WERI-Rb-1 (cell line): ENCODE measurements at regions not wholly inside any gene's neighbourhood (a gene's known extent, or its start where the extent isn't known, plus 50 kb on each side); places are given as distances from the start of the nearest gene placed in this dataset.
A peak's percentile ranks its signal among the peaks of the same experiment; 100 is the strongest.

Experiments used
- DNase-seq: peaks from one replicate; pipeline ENCODE4 v3.0.0-alpha.2; 2020
- H3K27ac ChIP-seq: fragments of 250-450 bp; sonication (Bioruptor Pico); 2 replicates; pipeline ENCODE4 v1.5.1; 2020; ENCODE audit warnings: mild to moderate bottlenecking, moderate library complexity
- H3K27me3 ChIP-seq: fragments of 250-450 bp; sonication (Bioruptor Pico); 2 replicates; pipeline ENCODE4 v1.5.1; 2021; ENCODE audit warnings: mild to moderate bottlenecking, low read depth, moderate library complexity; ENCODE audit not compliant: insufficient read depth, severe bottlenecking
- H3K36me3 ChIP-seq: fragments of 250-450 bp; sonication (Bioruptor Pico); 2 replicates; pipeline ENCODE4 v1.5.1; 2020; ENCODE audit warnings: mild to moderate bottlenecking, moderate library complexity
- H3K4me3 ChIP-seq: 2 replicates; pipeline ENCODE4 v1.5.1; 2011; ENCODE audit warnings: low read depth, mild to moderate bottlenecking, control low read depth, low read length
- H3K9me3 ChIP-seq: fragments of 250-450 bp; sonication (Bioruptor Pico); 2 replicates; pipeline ENCODE4 v1.5.1; 2021; ENCODE audit warnings: mild to moderate bottlenecking, moderate library complexity; ENCODE audit not compliant: severe bottlenecking
- CTCF ChIP-seq: IDR thresholded peaks from 2 replicates; pipeline ENCODE4 v1.5.1; 2011; ENCODE audit warnings: low read depth, mild to moderate bottlenecking, control low read depth, inconsistent platforms, low read length

DNA sequence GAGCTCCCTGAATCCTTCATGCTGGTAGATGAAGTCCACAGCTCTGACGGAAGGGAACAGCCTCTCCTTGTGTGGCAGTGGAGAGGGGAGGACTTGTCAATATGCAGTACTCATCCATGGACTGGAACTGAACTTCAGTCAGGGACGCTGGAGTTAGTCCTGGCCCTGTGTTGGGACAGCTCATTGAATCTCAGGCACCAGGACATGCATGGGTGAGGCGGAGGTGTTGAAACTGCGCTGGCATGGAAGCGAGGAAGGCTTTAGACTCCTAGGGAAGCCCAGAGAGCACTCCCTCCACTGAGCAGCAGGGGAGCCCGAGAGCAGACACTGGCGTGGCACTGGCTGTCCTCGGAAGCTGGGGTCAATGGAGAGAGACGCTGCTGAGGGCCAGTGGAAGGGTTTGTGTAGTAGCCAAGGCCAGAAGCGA is 161.3 kb upstream of the GGTLC1 start:
- H3K9me3 ChIP-seq, result no peaks in the 10 kb centered on the region
- no peak overlapping the region for H3K27ac ChIP-seq
- no peaks in the 10 kb centered on the region for H3K27me3 ChIP-seq
- peak; percentile 91 for TF ChIP-seq CTCF
- no peaks in the 10 kb centered on the region for H3K36me3 ChIP-seq
- DNase-seq, result peak; percentile 70
- no peak overlapping the region for H3K4me3 ChIP-seq

DNA sequence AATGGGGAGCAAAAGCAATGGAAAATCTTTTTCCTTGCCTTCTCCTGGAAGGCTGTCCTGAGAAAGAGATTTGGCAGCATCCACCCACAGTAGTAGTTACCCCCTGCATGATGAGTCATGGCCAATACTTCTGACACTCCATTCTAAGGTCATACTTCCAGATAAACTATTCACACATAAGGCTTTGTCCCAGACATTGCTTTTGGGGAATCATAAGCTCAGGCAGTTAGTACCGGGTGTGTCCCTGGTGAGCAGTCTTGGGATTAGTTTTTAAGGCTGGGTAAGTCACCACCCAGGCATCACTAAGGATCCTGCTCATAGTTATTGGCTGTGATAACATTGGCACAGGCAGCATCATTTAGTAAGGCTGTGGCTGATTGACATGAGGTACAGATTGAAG is 160.6 kb upstream of the GGTLC1 start:
- DNase-seq, result no peak
- Histone ChIP-seq H3K9me3 (no peaks in the 10 kb centered on the region), H3K4me3 (no peak overlapping the region), H3K27ac (no peak overlapping the region), H3K36me3 (no peaks in the 10 kb centered on the region), H3K27me3 (no peaks in the 10 kb centered on the region)
- TF ChIP-seq CTCF, result no peak

GRCh38 chr20:24148372-24148771 is 159.8 kb upstream of the GGTLC1 start:
- TF ChIP-seq CTCF, result no peak
- no peak overlapping the region for H3K27ac ChIP-seq
- no peaks in the 10 kb centered on the region for H3K9me3 ChIP-seq
- no peaks in the 10 kb centered on the region for H3K27me3 ChIP-seq
- no peak overlapping the region for H3K4me3 ChIP-seq
- no peak for DNase-seq
- no peaks in the 10 kb centered on the region for H3K36me3 ChIP-seq

DNA sequence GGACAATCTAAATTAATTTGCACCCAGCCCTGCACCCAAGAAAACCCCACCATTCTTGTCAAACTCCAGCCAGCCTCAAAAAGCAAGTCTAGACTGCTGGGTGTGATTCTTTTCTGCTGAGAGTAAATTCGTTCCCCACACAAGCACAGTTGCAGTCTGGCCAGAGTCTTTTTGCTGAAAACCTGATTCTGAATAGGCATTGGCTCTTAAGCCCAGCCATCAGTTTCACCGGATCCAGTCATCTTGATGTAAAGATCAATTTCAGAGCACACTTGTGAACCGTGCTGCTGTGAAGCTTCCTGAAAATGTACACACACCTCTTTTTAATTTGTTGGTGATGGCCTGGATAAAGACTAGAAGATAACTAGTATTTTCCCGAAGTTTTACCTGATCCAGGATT is 159.4 kb upstream of the GGTLC1 start:
- H3K4me3 ChIP-seq, result no peak overlapping the region
- H3K27me3 ChIP-seq, result no peaks in the 10 kb centered on the region
- no peak overlapping the region for H3K27ac ChIP-seq
- H3K9me3 ChIP-seq, result no peaks in the 10 kb centered on the region
- no peaks in the 10 kb centered on the region for H3K36me3 ChIP-seq
- no peak for TF ChIP-seq CTCF
- no peak for DNase-seq

DNA sequence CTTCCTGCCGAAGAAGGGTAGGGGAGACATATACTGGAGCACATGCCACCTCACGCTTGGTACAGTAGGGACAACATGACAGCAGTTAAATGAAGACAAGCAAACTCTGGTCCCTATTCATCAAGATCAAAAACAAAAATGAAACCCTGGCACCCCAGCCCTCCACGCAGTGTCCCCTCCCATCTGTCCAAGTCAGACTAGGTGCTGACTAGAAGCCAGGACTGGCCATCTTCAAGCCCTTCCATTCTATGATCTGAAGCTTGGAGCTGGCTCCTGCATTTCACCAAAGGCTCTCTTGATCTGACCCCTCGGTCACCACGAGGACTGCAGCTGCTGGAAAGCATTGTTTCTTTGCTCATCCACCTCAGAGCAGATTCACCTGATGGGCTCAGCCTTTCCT is 158.9 kb upstream of the GGTLC1 start:
- no peak for TF ChIP-seq CTCF
- Histone ChIP-seq H3K4me3 (no peak overlapping the region), H3K36me3 (no peaks in the 10 kb centered on the region), H3K27ac (no peak overlapping the region), H3K27me3 (no peaks in the 10 kb centered on the region), H3K9me3 (no peaks in the 10 kb centered on the region)
- DNase-seq, result no peak

GRCh38 chr20:24146231-24146634 is 157.7 kb upstream of the GGTLC1 start:
- no peak overlapping the region for H3K27ac ChIP-seq
- no peak for TF ChIP-seq CTCF

More at GRCh38 chr20:24146231-24146634, 157.7 kb upstream of the GGTLC1 start:
- H3K9me3 ChIP-seq, result peaks cover 5% of the 10 kb centered on the region
- H3K27me3 ChIP-seq, result no peaks in the 10 kb centered on the region
- no peaks in the 10 kb centered on the region for H3K36me3 ChIP-seq
- DNase-seq, result no peak
- no peak overlapping the region for H3K4me3 ChIP-seq
